22Rv1 (cell line): ENCODE measurements at regions not wholly inside any gene's neighbourhood (a gene's known extent, or its start where the extent isn't known, plus 50 kb on each side); places are given as distances from the start of the nearest gene placed in this dataset.

Source experiments
- ZFX ChIP-seq: fragments of 450-650 bp; IDR thresholded peaks from 2 replicates; pipeline ENCODE4 v1.6.1; 2017; ENCODE audit warnings: antibody characterized with exemption, borderline replicate concordance
- TF ChIP-seq, protein P1 (sequence below): fragments of 450-650 bp; IDR thresholded peaks from 2 replicates; pipeline ENCODE4 v1.5.1; 2017; ENCODE audit warnings: mild to moderate bottlenecking

DNA sequence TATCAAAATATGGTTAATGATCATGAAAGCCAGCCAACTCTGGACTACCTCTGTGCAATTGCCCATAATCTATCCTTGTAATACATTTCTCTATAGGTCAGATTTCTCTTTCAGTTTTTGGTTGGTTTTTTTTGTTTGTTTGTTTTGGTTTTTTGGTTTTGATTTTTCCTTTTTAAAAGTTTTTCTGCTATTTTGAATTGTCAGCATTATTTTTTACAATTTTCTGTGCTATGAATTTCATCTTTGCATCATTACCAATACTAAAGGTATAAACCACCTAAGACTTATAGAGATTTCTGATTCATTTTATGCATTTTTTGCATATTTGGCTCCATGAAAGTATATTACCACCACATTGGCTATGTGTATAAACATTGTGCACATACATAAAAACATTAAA is 799.6 kb downstream of the ADGRL2 start:
- TF ChIP-seq, protein P1, sequence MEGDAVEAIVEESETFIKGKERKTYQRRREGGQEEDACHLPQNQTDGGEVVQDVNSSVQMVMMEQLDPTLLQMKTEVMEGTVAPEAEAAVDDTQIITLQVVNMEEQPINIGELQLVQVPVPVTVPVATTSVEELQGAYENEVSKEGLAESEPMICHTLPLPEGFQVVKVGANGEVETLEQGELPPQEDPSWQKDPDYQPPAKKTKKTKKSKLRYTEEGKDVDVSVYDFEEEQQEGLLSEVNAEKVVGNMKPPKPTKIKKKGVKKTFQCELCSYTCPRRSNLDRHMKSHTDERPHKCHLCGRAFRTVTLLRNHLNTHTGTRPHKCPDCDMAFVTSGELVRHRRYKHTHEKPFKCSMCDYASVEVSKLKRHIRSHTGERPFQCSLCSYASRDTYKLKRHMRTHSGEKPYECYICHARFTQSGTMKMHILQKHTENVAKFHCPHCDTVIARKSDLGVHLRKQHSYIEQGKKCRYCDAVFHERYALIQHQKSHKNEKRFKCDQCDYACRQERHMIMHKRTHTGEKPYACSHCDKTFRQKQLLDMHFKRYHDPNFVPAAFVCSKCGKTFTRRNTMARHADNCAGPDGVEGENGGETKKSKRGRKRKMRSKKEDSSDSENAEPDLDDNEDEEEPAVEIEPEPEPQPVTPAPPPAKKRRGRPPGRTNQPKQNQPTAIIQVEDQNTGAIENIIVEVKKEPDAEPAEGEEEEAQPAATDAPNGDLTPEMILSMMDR: no peak
- no peak for TF ChIP-seq ZFX
